H9 (cell line): ENCODE measurements at regions not wholly inside any gene's neighbourhood (a gene's known extent, or its start where the extent isn't known, plus 50 kb on each side); places are given as distances from the start of the nearest gene placed in this dataset.

Experiments
- DNase-seq: peaks from one replicate; pipeline ENCODE4 v3.0.0-alpha.2; 2017
- H2AFZ ChIP-seq: one replicate; pipeline ENCODE4 v1.6.1; 2013; ENCODE audit warnings: mild to moderate bottlenecking, low read length, control low read depth, moderate library complexity
- H2AK5ac ChIP-seq: 2 replicates; pipeline ENCODE4 v1.6.1; 2013; ENCODE audit warnings: low read length, control low read depth, mixed read lengths; ENCODE audit not compliant: insufficient read length
- H2BK120ac ChIP-seq: one replicate; pipeline ENCODE4 v1.6.1; 2013; ENCODE audit warnings: low read depth, mild to moderate bottlenecking, low read length, control low read depth, inconsistent platforms; ENCODE audit not compliant: poor library complexity, severe bottlenecking
- H2BK12ac ChIP-seq: 2 replicates; pipeline ENCODE4 v1.6.1; 2013; ENCODE audit warnings: low read length, control low read depth, mixed read lengths, low read depth; ENCODE audit not compliant: insufficient read length
- H2BK15ac ChIP-seq: 2 replicates; pipeline ENCODE4 v1.6.1; 2013; ENCODE audit warnings: low read depth, low read length, control low read depth
- H2BK20ac ChIP-seq: one replicate; pipeline ENCODE4 v1.6.1; 2013; ENCODE audit warnings: low read depth, mild to moderate bottlenecking, low read length, control low read depth, inconsistent platforms; ENCODE audit not compliant: poor library complexity, severe bottlenecking
- H2BK5ac ChIP-seq: 2 replicates; pipeline ENCODE4 v1.6.1; 2013; ENCODE audit warnings: low read length, control low read depth, mixed read lengths; ENCODE audit not compliant: insufficient read length
- H3K14ac ChIP-seq: 2 replicates; pipeline ENCODE4 v1.6.1; 2013; ENCODE audit warnings: low read length, control low read depth; ENCODE audit not compliant: insufficient read depth
- H3K18ac ChIP-seq: 2 replicates; pipeline ENCODE4 v1.6.1; 2013; ENCODE audit warnings: low read depth, mild to moderate bottlenecking, mixed read lengths, low read length, control low read depth; ENCODE audit not compliant: insufficient read length
- H3K23ac ChIP-seq: 2 replicates; pipeline ENCODE4 v1.6.1; 2013; ENCODE audit warnings: low read length, control low read depth, mixed read lengths, low read depth; ENCODE audit not compliant: insufficient read length
- H3K23me2 ChIP-seq: 2 replicates; pipeline ENCODE4 v1.6.1; 2013; ENCODE audit warnings: low read depth, mild to moderate bottlenecking, mixed read lengths, low read length, control low read depth; ENCODE audit not compliant: insufficient read length, poor library complexity, severe bottlenecking
- H3K27ac ChIP-seq: 2 replicates; pipeline ENCODE4 v1.5.1; 2013; ENCODE audit warnings: low read length, control low read depth, mixed read lengths, low read depth; ENCODE audit not compliant: insufficient read length
- H3K27me3 ChIP-seq: 2 replicates; pipeline ENCODE4 v1.6.1; 2013; ENCODE audit warnings: low read length, control low read depth, inconsistent platforms; ENCODE audit not compliant: insufficient read depth
- H3K4ac ChIP-seq: 2 replicates; pipeline ENCODE4 v1.6.1; 2013; ENCODE audit warnings: low read depth, mild to moderate bottlenecking, control low read depth, inconsistent platforms, low read length, moderate library complexity
- H3K4me1 ChIP-seq: 2 replicates; pipeline ENCODE4 v1.6.1; 2013; ENCODE audit warnings: low read length, control low read depth, inconsistent platforms; ENCODE audit not compliant: insufficient read depth
- H3K4me2 ChIP-seq: 2 replicates; pipeline ENCODE4 v1.6.1; 2013; ENCODE audit warnings: low read length, control low read depth, mixed read lengths; ENCODE audit not compliant: insufficient read length, insufficient read depth
- H3K56ac ChIP-seq: 2 replicates; pipeline ENCODE4 v1.6.1; 2013; ENCODE audit warnings: low read depth, mild to moderate bottlenecking, mixed read lengths, low read length, control low read depth; ENCODE audit not compliant: insufficient read length
- H3K79me1 ChIP-seq: 2 replicates; pipeline ENCODE4 v1.6.1; 2013; ENCODE audit warnings: low read depth, mild to moderate bottlenecking, moderate library complexity, low read length, control low read depth, inconsistent platforms; ENCODE audit not compliant: insufficient read depth, poor library complexity, severe bottlenecking
- H3K79me2 ChIP-seq: 2 replicates; pipeline ENCODE4 v1.6.1; 2013; ENCODE audit warnings: low read length, control low read depth, inconsistent platforms; ENCODE audit not compliant: insufficient read depth
- H3K9ac ChIP-seq: 2 replicates; pipeline ENCODE4 v1.6.1; 2013; ENCODE audit warnings: low read length, control low read depth, mixed read lengths; ENCODE audit not compliant: insufficient read length; ENCODE audit errors: extremely low read depth
- H3K9me3 ChIP-seq: one replicate; pipeline ENCODE4 v1.6.1; 2013; ENCODE audit warnings: low read depth, low read length, inconsistent platforms; ENCODE audit not compliant: control insufficient read depth
- H3T11ph ChIP-seq: one replicate; pipeline ENCODE4 v1.6.1; 2013; ENCODE audit warnings: mild to moderate bottlenecking, low read length, control low read depth, inconsistent platforms
- H4K20me1 ChIP-seq: one replicate; pipeline ENCODE4 v1.6.1; 2013; ENCODE audit not compliant: control insufficient read depth, insufficient read length, insufficient read depth
- H4K5ac ChIP-seq: 2 replicates; pipeline ENCODE4 v1.6.1; 2013; ENCODE audit warnings: low read depth, mild to moderate bottlenecking, mixed read lengths, low read length, control low read depth; ENCODE audit not compliant: insufficient read length
- H4K8ac ChIP-seq: replicated peaks from 2 replicates; pipeline ENCODE4 v1.6.1; 2013; ENCODE audit warnings: low read length, control low read depth, mixed read lengths, low read depth; ENCODE audit not compliant: insufficient read length
- H4K91ac ChIP-seq: 2 replicates; pipeline ENCODE4 v1.6.1; 2013; ENCODE audit warnings: low read depth, mild to moderate bottlenecking, moderate library complexity, mixed read lengths, low read length, control low read depth; ENCODE audit not compliant: insufficient read length
- H3K27ac Mint-ChIP-seq, 3 experiments: 2 replicates in 2 of 3; 3 replicates in 1 of 3; pipeline ENCODE4 v1.8.0; 2020 to 2021; ENCODE audit warnings: mixed read lengths in 3 of 3, mild to moderate bottlenecking in 1 of 3, moderate library complexity in 1 of 3
- H3K27me3 Mint-ChIP-seq: 2 replicates; pipeline ENCODE4 v1.8.0; 2021; ENCODE audit warnings: low read depth, mild to moderate bottlenecking, moderate library complexity, mixed read lengths
- H3K36me3 Mint-ChIP-seq, 3 experiments: 2 replicates in 2 of 3; 3 replicates in 1 of 3; pipeline ENCODE4 v1.8.0; 2020 to 2021; ENCODE audit warnings: low read depth in 3 of 3, mixed read lengths in 3 of 3; ENCODE audit not compliant: insufficient read depth in 1 of 3
- H3K4me1 Mint-ChIP-seq, 2 experiments: 2 replicates each; pipeline ENCODE4 v1.8.0; 2020; ENCODE audit warnings: mixed read lengths in 2 of 2
- H3K4me3 Mint-ChIP-seq, 2 experiments: 2 replicates in 1 of 2; 3 replicates in 1 of 2; pipeline ENCODE4 v1.8.0; 2020 to 2021; ENCODE audit warnings: mild to moderate bottlenecking in 2 of 2, mixed read lengths in 2 of 2, moderate library complexity in 1 of 2
- H3K9me3 Mint-ChIP-seq, 2 experiments: 2 replicates in 1 of 2; 3 replicates in 1 of 2; pipeline ENCODE4 v1.8.0; 2020; ENCODE audit warnings: mild to moderate bottlenecking in 2 of 2, mixed read lengths in 2 of 2, moderate library complexity in 1 of 2
- WGBS: extraction: QIAGEN DNeasy Blood & Tissue Kit; methylation state at CpG from one replicate; pipeline ENCODE4 v1.1.7; 2013; ENCODE audit warnings: missing lambda C conversion rate, low lambda C conversion rate, mixed read lengths; ENCODE audit not compliant: insufficient read length; ENCODE audit errors: extremely low coverage; 5-methylcytosine and 5-hydroxymethylcytosine counted together
- TF ChIP-seq, protein P1 (sequence below): fragments of 200-600 bp; sonication (generic); conservative IDR thresholded peaks from 3 replicates; pipeline ENCODE4 v1.8.0; 2021; ENCODE audit warnings: antibody characterized with exemption, mild to moderate bottlenecking

DNA sequence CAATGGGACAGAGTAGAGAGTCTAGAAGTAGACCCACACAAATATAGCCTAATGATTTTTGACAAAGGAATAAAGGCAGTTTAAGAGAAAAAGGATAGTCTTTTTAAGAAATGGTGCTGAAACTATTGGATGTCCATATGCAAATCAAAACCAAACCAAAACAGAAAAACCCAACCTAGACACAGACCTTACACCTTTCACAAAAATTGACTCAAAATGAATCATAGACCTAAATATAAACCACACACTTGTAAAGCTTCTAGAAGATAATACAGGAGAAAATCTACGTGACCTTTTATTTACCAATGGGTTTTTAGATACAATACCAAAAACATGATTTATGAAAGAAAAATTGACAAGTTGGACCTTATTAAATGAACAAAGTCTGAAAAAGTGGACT is 66.4 kb upstream of the MPHOSPH6 start:
- H3K79me1 ChIP-seq: no peaks in the 10 kb centered on the region
- no peak overlapping the region for H4K91ac ChIP-seq
- H3K23ac ChIP-seq: no peak overlapping the region
- no peaks in the 10 kb centered on the region for H3K9me3 Mint-ChIP-seq
- no peak overlapping the region for H2BK12ac ChIP-seq
- no peak overlapping the region for H2BK15ac ChIP-seq
- no peak overlapping the region for H3K18ac ChIP-seq
- no peaks in the 10 kb centered on the region for H3K9me3 ChIP-seq
- H2BK5ac ChIP-seq: no peak overlapping the region
- H3K27ac Mint-ChIP-seq: no peak overlapping the region
- no peaks in the 10 kb centered on the region for H3K23me2 ChIP-seq
- no peak overlapping the region for H3K27ac ChIP-seq
- no peak overlapping the region for H3K4ac ChIP-seq
- H4K20me1 ChIP-seq: no peaks in the 10 kb centered on the region
- WGBS: no CpG with 5 or more reads among the region's 1 CpG
- H2BK120ac ChIP-seq: no peak overlapping the region
- DNase-seq: no peak
- peaks cover 2% of the 10 kb centered on the region in 2 experiments; a peak in 2 of 4 replicates for H3K4me1 Mint-ChIP-seq
- H3K27me3 ChIP-seq: no peaks in the 10 kb centered on the region
- no peaks in the 10 kb centered on the region for H3K36me3 Mint-ChIP-seq
- no peak overlapping the region for H2AFZ ChIP-seq
- H3K27me3 Mint-ChIP-seq: no peaks in the 10 kb centered on the region
- no peak overlapping the region for H3K9ac ChIP-seq
- no peak overlapping the region for H4K5ac ChIP-seq
- H3K56ac ChIP-seq: no peak overlapping the region
- no peak overlapping the region for H3T11ph ChIP-seq
- no peaks in the 10 kb centered on the region for H3K79me2 ChIP-seq
- no peak overlapping the region for H4K8ac ChIP-seq
- no peaks in the 10 kb centered on the region for H3K4me1 ChIP-seq
- TF ChIP-seq, protein P1, sequence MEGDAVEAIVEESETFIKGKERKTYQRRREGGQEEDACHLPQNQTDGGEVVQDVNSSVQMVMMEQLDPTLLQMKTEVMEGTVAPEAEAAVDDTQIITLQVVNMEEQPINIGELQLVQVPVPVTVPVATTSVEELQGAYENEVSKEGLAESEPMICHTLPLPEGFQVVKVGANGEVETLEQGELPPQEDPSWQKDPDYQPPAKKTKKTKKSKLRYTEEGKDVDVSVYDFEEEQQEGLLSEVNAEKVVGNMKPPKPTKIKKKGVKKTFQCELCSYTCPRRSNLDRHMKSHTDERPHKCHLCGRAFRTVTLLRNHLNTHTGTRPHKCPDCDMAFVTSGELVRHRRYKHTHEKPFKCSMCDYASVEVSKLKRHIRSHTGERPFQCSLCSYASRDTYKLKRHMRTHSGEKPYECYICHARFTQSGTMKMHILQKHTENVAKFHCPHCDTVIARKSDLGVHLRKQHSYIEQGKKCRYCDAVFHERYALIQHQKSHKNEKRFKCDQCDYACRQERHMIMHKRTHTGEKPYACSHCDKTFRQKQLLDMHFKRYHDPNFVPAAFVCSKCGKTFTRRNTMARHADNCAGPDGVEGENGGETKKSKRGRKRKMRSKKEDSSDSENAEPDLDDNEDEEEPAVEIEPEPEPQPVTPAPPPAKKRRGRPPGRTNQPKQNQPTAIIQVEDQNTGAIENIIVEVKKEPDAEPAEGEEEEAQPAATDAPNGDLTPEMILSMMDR: no peak
- no peak overlapping the region for H2BK20ac ChIP-seq
- no peak overlapping the region for H2AK5ac ChIP-seq
- H3K4me3 Mint-ChIP-seq: no peak overlapping the region
- H3K4me2 ChIP-seq: no peak overlapping the region
- H3K14ac ChIP-seq: no peak overlapping the region
